ENCODE measurements at regions not wholly inside any gene's neighbourhood (a gene's known extent, or its start where the extent isn't known, plus 50 kb on each side); places are given as distances from the start of the nearest gene placed in this dataset.

GRCh38 chr16:79294568-79294967, 306.0 kb downstream of the MAF start:
- DNase-seq = no peak

- DNase-seq = no peak
Measured at GRCh38 chr16:79293836-79294460, 306.6 kb downstream of the MAF start.

GRCh38 chr16:79288066-79288465, 312.5 kb downstream of the MAF start:
- DNase-seq = peak; percentile 36

GRCh38 chr16:79287424-79287917, 313.1 kb downstream of the MAF start:
- DNase-seq = peak; percentile 89

- peak; percentile 91 for DNase-seq
Measured at GRCh38 chr16:79286646-79287423, 313.7 kb downstream of the MAF start.

- DNase-seq = no peak
Measured at GRCh38 chr16:79284766-79285165, 315.8 kb downstream of the MAF start.

- DNase-seq = no peak
Measured at GRCh38 chr16:79283578-79283977, 317.0 kb downstream of the MAF start.

GRCh38 chr16:79282806-79283205, 317.7 kb downstream of the MAF start:
- no peak for DNase-seq

GRCh38 chr16:79278506-79278905, 322.0 kb downstream of the MAF start:
- DNase-seq = no peak

- DNase-seq = no peak
Measured at GRCh38 chr16:79276501-79276900, 324.0 kb downstream of the MAF start.

GRCh38 chr16:79274264-79274663, 326.3 kb downstream of the MAF start:
- DNase-seq = no peak

GRCh38 chr16:79272141-79272577, 328.4 kb downstream of the MAF start:
- no peak for DNase-seq

- no peak for DNase-seq
Measured at GRCh38 chr16:79271583-79271982, 329.0 kb downstream of the MAF start.

GRCh38 chr16:79270011-79270410, 330.5 kb downstream of the MAF start:
- DNase-seq = no peak

- no peak for DNase-seq
Measured at GRCh38 chr16:79269211-79269863, 331.2 kb downstream of the MAF start.

GRCh38 chr16:79267781-79268180, 332.8 kb downstream of the MAF start:
- no peak for DNase-seq

GRCh38 chr16:79267146-79267545, 333.4 kb downstream of the MAF start:
- no peak for DNase-seq

GRCh38 chr16:79265701-79266100, 334.8 kb downstream of the MAF start:
- no peak for DNase-seq

GRCh38 chr16:79265196-79265595, 335.3 kb downstream of the MAF start:
- no peak for DNase-seq

GRCh38 chr16:79264237-79265109, 336.1 kb downstream of the MAF start:
- DNase-seq = peak; percentile 5

- DNase-seq = no peak
Measured at GRCh38 chr16:79263425-79263824, 337.1 kb downstream of the MAF start.

Measured in DMS53 (cell line).